ENCODE measurements at regions not wholly inside any gene's neighbourhood (a gene's known extent, or its start where the extent isn't known, plus 50 kb on each side); places are given as distances from the start of the nearest gene placed in this dataset.
A peak's percentile ranks its signal among the peaks of the same experiment; 100 is the strongest.

DNA sequence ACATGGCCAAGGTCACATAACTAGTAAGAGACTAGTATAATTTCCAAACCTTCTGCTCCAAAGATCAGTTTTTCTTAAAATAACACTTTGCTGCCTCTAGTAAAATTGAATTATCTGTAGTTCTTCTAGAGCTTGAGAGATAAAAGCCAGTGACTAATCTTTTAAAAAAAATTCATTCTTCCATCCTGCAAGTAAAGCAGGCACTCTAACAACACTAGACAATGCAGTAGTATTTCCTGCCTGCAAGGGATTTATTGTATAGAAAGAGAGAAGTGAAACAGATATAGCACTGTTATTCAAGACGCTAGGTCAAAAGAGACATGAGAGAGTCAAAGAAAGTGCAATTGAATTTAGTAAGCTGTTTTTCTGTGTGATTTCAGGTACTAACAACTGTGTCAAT lies 159.5 kb upstream of the TBC1D5 start (continued):
- TF ChIP-seq, protein P1, sequence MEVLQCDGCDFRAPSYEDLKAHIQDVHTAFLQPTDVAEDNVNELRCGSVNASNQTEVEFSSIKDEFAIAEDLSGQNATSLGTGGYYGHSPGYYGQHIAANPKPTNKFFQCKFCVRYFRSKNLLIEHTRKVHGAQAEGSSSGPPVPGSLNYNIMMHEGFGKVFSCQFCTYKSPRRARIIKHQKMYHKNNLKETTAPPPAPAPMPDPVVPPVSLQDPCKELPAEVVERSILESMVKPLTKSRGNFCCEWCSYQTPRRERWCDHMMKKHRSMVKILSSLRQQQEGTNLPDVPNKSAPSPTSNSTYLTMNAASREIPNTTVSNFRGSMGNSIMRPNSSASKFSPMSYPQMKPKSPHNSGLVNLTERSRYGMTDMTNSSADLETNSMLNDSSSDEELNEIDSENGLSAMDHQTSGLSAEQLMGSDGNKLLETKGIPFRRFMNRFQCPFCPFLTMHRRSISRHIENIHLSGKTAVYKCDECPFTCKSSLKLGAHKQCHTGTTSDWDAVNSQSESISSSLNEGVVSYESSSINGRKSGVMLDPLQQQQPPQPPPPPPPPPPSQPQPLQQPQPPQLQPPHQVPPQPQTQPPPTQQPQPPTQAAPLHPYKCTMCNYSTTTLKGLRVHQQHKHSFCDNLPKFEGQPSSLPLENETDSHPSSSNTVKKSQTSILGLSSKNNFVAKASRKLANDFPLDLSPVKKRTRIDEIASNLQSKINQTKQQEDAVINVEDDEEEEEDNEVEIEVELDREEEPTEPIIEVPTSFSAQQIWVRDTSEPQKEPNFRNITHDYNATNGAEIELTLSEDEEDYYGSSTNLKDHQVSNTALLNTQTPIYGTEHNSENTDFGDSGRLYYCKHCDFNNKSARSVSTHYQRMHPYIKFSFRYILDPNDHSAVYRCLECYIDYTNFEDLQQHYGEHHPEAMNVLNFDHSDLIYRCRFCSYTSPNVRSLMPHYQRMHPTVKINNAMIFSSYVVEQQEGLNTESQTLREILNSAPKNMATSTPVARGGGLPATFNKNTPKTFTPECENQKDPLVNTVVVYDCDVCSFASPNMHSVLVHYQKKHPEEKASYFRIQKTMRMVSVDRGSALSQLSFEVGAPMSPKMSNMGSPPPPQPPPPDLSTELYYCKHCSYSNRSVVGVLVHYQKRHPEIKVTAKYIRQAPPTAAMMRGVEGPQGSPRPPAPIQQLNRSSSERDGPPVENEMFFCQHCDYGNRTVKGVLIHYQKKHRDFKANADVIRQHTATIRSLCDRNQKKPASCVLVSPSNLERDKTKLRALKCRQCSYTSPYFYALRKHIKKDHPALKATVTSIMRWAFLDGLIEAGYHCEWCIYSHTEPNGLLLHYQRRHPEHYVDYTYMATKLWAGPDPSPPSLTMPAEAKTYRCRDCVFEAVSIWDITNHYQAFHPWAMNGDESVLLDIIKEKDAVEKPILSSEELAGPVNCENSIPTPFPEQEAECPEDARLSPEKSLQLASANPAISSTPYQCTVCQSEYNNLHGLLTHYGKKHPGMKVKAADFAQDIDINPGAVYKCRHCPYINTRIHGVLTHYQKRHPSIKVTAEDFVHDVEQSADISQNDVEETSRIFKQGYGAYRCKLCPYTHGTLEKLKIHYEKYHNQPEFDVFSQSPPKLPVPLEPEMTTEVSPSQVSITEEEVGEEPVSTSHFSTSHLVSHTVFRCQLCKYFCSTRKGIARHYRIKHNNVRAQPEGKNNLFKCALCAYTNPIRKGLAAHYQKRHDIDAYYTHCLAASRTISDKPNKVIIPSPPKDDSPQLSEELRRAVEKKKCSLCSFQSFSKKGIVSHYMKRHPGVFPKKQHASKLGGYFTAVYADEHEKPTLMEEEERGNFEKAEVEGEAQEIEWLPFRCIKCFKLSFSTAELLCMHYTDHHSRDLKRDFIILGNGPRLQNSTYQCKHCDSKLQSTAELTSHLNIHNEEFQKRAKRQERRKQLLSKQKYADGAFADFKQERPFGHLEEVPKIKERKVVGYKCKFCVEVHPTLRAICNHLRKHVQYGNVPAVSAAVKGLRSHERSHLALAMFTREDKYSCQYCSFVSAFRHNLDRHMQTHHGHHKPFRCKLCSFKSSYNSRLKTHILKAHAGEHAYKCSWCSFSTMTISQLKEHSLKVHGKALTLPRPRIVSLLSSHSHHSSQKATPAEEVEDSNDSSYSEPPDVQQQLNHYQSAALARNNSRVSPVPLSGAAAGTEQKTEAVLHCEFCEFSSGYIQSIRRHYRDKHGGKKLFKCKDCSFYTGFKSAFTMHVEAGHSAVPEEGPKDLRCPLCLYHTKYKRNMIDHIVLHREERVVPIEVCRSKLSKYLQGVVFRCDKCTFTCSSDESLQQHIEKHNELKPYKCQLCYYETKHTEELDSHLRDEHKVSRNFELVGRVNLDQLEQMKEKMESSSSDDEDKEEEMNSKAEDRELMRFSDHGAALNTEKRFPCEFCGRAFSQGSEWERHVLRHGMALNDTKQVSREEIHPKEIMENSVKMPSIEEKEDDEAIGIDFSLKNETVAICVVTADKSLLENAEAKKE (CRISPR knock-in tag; IDR thresholded peaks at IDR 0.05): no peak
- TF ChIP-seq NANOG (IDR thresholded peaks at IDR 0.05; ENCODE audit: borderline replicate concordance) (no peak), ZNF114 (CRISPR knock-in tag; IDR thresholded peaks at IDR 0.05) (no peak), POLR2AphosphoS5 (IDR thresholded peaks at IDR 0.05; ENCODE audit: low read depth) (no peak), CREB1 (CRISPR knock-in tag; IDR thresholded peaks at IDR 0.05; ENCODE audit: low read depth) (no peak)

DNA sequence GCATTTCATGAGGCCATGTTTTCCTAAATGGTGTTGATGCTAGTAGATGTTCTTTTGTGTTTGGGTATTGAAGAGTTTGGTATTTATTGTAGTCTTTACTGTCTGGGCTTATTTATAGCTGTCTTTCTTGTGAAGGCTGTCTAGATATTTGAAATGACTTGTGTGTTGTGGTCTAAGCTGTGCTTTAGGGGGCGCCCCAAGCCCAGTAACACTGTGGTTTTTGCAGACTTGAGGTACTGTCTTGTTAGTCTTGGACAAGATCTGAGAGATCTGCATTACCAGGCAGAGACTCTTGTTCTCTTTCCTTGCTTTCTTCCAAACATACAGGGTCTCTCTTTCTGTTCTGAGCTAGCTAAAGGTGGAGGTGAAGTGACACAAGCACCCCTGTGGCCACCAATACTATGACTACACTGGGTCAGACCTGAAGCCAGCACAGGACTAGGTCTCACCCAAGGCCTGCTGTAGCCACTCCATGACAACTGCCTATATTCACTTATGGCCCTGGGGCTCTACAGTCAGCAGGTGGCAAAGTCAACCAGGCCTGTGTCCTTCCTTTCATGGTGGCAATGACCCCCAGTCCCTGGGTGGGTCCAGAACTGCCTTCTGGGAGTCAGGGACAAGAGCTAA lies 152.1 kb upstream of the TBC1D5 start:
- DNase-seq (ENCODE audit: low spot score): peak; percentile 76
- Histone ChIP-seq H3K36me3 (ENCODE audit: insufficient read depth) (no peaks in the 10 kb centered on the region), H3K27me3 (ENCODE audit: insufficient read depth) (no peaks in the 10 kb centered on the region), H3K4me3 (no peak overlapping the region), H3K9me2 (ENCODE audit: insufficient read depth) (no peaks in the 10 kb centered on the region), H3K79me2 (replicated peaks; ENCODE audit: insufficient read depth) (peaks cover 22% of the 10 kb centered on the region), H4K20me1 (replicated peaks; ENCODE audit: insufficient read depth) (no peaks in the 10 kb centered on the region), H3K4me2 (no peak overlapping the region), H3K27ac (ENCODE audit: low read depth) (no peak overlapping the region), H3K4me1 (ENCODE audit: insufficient read depth) (no peaks in the 10 kb centered on the region), H2AFZ (no peak overlapping the region), H3F3A (replicated peaks; ENCODE audit: low read depth) (no peaks in the 10 kb centered on the region)
- Mint-ChIP-seq H3K27ac (0 out of 2 replicates have a peak overlapping the region, but pooled peaks have one; percentile 25), H3K9me3 (peaks cover 2% of the 10 kb centered on the region; the same call in 2 of the 3 replicates), H3K36me3 (ENCODE audit: low read depth) (no peaks in the 10 kb centered on the region), H3K4me1 (no peaks in the 10 kb centered on the region), H3K4me3 (no peak overlapping the region), H3K27me3 (ENCODE audit: insufficient read depth, low read depth, poor library complexity) (no peaks in the 10 kb centered on the region)
- ATAC-seq: peak; percentile 93
- TF ChIP-seq, protein P2, sequence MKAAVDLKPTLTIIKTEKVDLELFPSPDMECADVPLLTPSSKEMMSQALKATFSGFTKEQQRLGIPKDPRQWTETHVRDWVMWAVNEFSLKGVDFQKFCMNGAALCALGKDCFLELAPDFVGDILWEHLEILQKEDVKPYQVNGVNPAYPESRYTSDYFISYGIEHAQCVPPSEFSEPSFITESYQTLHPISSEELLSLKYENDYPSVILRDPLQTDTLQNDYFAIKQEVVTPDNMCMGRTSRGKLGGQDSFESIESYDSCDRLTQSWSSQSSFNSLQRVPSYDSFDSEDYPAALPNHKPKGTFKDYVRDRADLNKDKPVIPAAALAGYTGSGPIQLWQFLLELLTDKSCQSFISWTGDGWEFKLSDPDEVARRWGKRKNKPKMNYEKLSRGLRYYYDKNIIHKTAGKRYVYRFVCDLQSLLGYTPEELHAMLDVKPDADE (IDR thresholded peaks at IDR 0.05): no peak
- TF ChIP-seq, protein P3, sequence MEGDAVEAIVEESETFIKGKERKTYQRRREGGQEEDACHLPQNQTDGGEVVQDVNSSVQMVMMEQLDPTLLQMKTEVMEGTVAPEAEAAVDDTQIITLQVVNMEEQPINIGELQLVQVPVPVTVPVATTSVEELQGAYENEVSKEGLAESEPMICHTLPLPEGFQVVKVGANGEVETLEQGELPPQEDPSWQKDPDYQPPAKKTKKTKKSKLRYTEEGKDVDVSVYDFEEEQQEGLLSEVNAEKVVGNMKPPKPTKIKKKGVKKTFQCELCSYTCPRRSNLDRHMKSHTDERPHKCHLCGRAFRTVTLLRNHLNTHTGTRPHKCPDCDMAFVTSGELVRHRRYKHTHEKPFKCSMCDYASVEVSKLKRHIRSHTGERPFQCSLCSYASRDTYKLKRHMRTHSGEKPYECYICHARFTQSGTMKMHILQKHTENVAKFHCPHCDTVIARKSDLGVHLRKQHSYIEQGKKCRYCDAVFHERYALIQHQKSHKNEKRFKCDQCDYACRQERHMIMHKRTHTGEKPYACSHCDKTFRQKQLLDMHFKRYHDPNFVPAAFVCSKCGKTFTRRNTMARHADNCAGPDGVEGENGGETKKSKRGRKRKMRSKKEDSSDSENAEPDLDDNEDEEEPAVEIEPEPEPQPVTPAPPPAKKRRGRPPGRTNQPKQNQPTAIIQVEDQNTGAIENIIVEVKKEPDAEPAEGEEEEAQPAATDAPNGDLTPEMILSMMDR (conservative IDR thresholded peaks at IDR 0.05; ENCODE audit: low read depth in 2 of 2): peak; percentile 93 to 95
